Neutrophil (primary cell): ENCODE measurements at regions not wholly inside any gene's neighbourhood (a gene's known extent, or its start where the extent isn't known, plus 50 kb on each side); places are given as distances from the start of the nearest gene placed in this dataset.

Source experiments
- H3K27ac ChIP-seq: fragments of 200-600 bp; sonication (generic); 2 replicates; pipeline ENCODE4 v1.5.1; 2016; ENCODE audit warnings: mild to moderate bottlenecking, moderate library complexity
- H3K27me3 ChIP-seq: fragments of 200-600 bp; sonication (generic); 2 replicates; pipeline ENCODE4 v1.6.0; 2016; ENCODE audit warnings: mild to moderate bottlenecking
- H3K36me3 ChIP-seq: fragments of 200-600 bp; sonication (generic); 2 replicates; pipeline ENCODE4 v1.5.1; 2017
- H3K4me1 ChIP-seq, 2 experiments: fragments of 200-600 bp in 1 of 2; sonication (generic) in 1 of 2; 1 replicate in 1 of 2; 2 replicates in 1 of 2; pipeline versions ENCODE4 v1.5.1 to v1.6.1; 2013 to 2016; ENCODE audit warnings: low read depth in 1 of 2, low read length in 1 of 2, mild to moderate bottlenecking in 1 of 2, moderate library complexity in 1 of 2; ENCODE audit not compliant: control insufficient read depth in 1 of 2, insufficient read depth in 1 of 2
- H3K4me3 ChIP-seq, 2 experiments: fragments of 200-600 bp in 1 of 2; sonication (generic) in 1 of 2; 1 replicate in 1 of 2; 2 replicates in 1 of 2; pipeline ENCODE4 v1.5.1; 2013 to 2016; ENCODE audit warnings: low read depth in 1 of 2, low read length in 1 of 2, mild to moderate bottlenecking in 1 of 2, moderate library complexity in 1 of 2
- H3K9me3 ChIP-seq: fragments of 200-600 bp; sonication (generic); 2 replicates; pipeline ENCODE4 v1.5.1; 2016
- TF ChIP-seq, protein P1 (sequence below): fragments of 200-600 bp; sonication (generic); IDR thresholded peaks from 2 replicates; pipeline ENCODE4 v1.5.1; 2016; ENCODE audit warnings: antibody characterized with exemption

DNA sequence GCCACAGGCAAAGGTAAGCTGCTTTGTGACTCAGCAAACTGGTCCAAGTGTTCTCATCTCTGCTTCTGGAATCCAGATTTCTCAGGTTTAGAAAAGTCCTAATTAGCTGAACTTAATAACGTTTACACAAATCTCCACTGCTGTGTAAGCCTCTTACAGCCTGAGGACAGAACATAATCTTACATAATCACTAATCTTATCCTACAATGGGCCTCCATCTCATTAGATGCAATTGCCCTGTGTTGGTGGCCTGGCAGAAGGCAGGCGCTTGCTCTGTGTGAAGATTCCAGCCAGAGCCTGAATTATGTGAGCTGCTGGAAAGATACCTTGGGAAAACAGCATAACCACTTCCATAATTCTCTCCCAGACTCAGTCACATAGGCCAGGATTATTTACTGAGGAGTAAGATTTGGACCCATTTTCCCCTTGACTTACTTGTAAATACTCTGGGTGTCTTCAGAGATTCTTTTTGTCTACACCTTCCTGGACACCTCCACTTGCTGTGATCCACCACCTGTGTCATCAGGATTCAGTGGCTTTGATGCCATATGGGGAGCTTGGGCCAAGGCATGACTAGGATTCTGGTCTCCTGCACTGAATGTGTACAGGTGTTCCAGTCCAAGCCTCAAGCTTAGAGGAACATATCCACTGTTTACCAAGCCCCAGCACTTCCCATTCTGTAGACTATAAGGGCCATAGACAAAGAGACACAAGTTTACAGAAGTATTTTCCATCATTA is 104.4 kb downstream of the C6orf118 start:
- no peaks in the 10 kb centered on the region for H3K27me3 ChIP-seq
- TF ChIP-seq, protein P1, sequence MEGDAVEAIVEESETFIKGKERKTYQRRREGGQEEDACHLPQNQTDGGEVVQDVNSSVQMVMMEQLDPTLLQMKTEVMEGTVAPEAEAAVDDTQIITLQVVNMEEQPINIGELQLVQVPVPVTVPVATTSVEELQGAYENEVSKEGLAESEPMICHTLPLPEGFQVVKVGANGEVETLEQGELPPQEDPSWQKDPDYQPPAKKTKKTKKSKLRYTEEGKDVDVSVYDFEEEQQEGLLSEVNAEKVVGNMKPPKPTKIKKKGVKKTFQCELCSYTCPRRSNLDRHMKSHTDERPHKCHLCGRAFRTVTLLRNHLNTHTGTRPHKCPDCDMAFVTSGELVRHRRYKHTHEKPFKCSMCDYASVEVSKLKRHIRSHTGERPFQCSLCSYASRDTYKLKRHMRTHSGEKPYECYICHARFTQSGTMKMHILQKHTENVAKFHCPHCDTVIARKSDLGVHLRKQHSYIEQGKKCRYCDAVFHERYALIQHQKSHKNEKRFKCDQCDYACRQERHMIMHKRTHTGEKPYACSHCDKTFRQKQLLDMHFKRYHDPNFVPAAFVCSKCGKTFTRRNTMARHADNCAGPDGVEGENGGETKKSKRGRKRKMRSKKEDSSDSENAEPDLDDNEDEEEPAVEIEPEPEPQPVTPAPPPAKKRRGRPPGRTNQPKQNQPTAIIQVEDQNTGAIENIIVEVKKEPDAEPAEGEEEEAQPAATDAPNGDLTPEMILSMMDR, result no peak
- H3K9me3 ChIP-seq, result no peaks in the 10 kb centered on the region
- no peak overlapping the region for H3K4me3 ChIP-seq
- no peaks in the 10 kb centered on the region for H3K36me3 ChIP-seq
- H3K4me1 ChIP-seq, result no peaks in the 10 kb centered on the region
- H3K27ac ChIP-seq, result no peak overlapping the region

DNA sequence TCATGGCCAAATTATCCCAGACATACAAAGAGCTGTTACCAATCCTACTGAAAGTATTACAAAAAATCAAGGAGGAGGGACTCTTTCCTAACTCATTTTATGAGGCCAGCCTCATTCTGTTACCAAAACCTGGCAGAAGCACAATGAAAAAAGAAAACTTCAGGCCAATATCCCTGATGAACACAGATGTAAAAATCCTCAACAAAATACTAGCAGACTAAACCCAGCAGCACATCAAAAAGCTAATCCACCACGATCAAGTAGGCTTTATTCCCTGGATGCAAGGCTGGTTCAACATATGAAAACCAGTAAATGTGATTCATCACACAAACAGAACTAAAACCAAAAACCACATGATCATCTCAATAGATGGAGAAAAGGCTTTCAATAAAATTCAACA is 109.2 kb downstream of the C6orf118 start:
- H3K27ac ChIP-seq, result no peak overlapping the region
- no peaks in the 10 kb centered on the region for H3K9me3 ChIP-seq
- no peaks in the 10 kb centered on the region for H3K4me1 ChIP-seq
- no peaks in the 10 kb centered on the region for H3K27me3 ChIP-seq
- no peaks in the 10 kb centered on the region for H3K36me3 ChIP-seq
- no peak overlapping the region for H3K4me3 ChIP-seq
- TF ChIP-seq, protein P1, result no peak

DNA sequence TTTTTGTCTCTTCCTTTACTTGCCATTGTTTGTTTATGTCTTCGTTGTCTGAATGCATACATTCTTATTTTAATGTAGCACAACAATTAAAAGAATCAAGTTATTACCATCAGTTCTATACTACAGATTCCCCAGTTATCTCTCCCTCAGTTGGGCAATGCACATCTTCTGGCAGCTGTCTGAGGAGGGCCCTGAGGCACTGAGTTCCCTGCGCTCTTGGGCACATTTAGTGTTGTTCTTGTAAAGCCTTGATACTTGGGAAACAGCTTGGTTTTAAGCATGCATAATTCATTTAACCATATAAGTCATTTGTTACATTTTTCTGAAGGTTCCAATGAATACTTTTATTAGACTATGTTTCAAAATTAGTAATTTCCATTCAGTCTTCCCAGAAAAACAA is 117.9 kb downstream of the C6orf118 start:
- TF ChIP-seq, protein P1, result no peak
- H3K27ac ChIP-seq, result no peak overlapping the region
- H3K36me3 ChIP-seq, result no peaks in the 10 kb centered on the region
- H3K9me3 ChIP-seq, result peaks cover 5% of the 10 kb centered on the region
- H3K27me3 ChIP-seq, result no peaks in the 10 kb centered on the region
- H3K4me3 ChIP-seq, result no peak overlapping the region
- H3K4me1 ChIP-seq, result no peaks in the 10 kb centered on the region

DNA sequence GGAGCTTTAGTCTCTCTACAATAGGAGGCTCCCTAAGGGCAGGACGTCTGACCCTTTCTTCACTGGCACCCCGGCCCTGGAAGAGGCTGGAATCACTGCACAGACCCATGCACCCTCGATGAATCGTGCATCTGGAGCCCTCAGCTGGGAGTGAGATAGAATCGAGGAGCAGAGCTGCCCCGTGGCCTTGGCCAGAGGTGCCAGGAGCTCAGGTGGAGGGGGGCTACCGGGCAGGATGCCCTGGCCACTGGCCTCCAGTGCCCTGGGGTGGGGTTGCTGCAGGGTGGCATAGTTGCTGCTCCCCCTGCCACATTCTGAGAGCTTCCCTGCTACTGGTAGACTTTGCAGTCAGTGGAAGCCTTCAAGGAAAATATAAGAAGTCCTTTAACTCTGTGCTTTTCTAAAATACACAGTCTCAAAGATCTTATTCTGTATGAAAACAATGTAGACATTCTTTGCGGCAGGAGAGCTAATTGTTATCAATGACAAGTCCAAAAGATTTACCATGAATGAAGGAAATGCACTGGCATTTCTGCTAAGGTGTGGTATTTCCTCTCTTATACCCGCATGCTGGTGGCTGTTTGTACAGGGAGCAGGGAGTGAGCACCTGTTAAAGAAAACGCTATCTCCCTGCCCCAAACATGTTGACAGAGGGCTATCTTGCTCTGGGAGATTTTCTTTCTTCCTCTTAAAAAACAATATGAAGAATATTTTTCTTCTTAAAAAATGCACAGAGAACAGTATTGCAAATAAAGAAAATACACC is 122.8 kb downstream of the C6orf118 start:
- no peaks in the 10 kb centered on the region for H3K27me3 ChIP-seq
- no peak overlapping the region for H3K27ac ChIP-seq
- no peak overlapping the region for H3K4me3 ChIP-seq
- TF ChIP-seq, protein P1, result no peak
- H3K36me3 ChIP-seq, result no peaks in the 10 kb centered on the region
- H3K4me1 ChIP-seq, result no peaks in the 10 kb centered on the region
- no peaks in the 10 kb centered on the region for H3K9me3 ChIP-seq

DNA sequence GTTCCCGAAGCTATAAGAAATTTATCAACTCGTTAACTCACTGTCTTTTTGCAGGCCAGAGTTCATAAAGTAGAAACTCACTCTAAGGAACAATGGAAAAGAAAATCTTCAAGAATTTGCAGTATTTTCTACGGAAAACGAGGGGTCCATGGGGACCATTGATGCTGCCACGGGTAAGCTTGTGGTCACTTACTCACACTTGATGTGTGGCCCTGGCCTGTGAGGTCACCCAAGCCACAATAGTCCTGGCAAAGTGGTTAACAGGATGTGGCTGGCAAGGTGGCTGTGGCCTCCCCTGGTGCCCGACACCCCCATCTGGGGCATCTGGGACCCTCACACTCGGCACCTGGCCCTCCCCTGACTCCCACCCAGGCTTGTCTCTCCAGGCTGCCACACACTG is 123.4 kb downstream of the C6orf118 start:
- Histone ChIP-seq H3K27me3 (no peaks in the 10 kb centered on the region), H3K4me1 (no peaks in the 10 kb centered on the region), H3K36me3 (no peaks in the 10 kb centered on the region), H3K4me3 (no peak overlapping the region), H3K9me3 (no peaks in the 10 kb centered on the region), H3K27ac (no peak overlapping the region)
- TF ChIP-seq, protein P1, result no peak
